ENCODE measurements at regions not wholly inside any gene's neighbourhood (a gene's known extent, or its start where the extent isn't known, plus 50 kb on each side); places are given as distances from the start of the nearest gene placed in this dataset.

- TF ChIP-seq BCL11A (tag by site-specific recombination; IDR thresholded peaks at IDR 0.05; ENCODE audit: low read depth): no peak
- TF ChIP-seq ZNF558 (tag by site-specific recombination; IDR thresholded peaks at IDR 0.05): no peak
- no peak for TF ChIP-seq AEBP2 (tag by site-specific recombination; IDR thresholded peaks at IDR 0.05; ENCODE audit: borderline replicate concordance)
- no peak for TF ChIP-seq ZNF621 (tag by site-specific recombination; IDR thresholded peaks at IDR 0.05)
- no peak for TF ChIP-seq ZNF23 (tag by site-specific recombination; IDR thresholded peaks at IDR 0.05; ENCODE audit: borderline replicate concordance)
- TF ChIP-seq OSR2 (tag by site-specific recombination; IDR thresholded peaks at IDR 0.05): no peak
- TF ChIP-seq ZNF658 (tag by site-specific recombination; IDR thresholded peaks at IDR 0.05): no peak
These were observed 255.8 kb downstream of the SEC14L1 start (continued) for GRCh38 chr17:77396610-77397009.

GRCh38 chr17:77398274-77398673, 257.5 kb downstream of the SEC14L1 start:
- H3K4me3 ChIP-seq (ENCODE audit: low read depth, low read length): no peak overlapping the region
- no peaks in the 10 kb centered on the region for H3K9me3 ChIP-seq (ENCODE audit: control insufficient read depth, insufficient read depth, low read depth, low read length)
- ChIA-PET CTCF (interaction anchor here (0.6 kb wide), 1 partner anchor 32 kb away, joined by 4 read pairs; no protein-coding TSS in a partner anchor), POLR2A (no interaction called here)
- H3K36me3 ChIP-seq (ENCODE audit: control insufficient read depth in 2 of 2, insufficient read depth in 1 of 2, low read length in 2 of 2): peaks cover 0 to 17% of the 10 kb centered on the region in 2 experiments; a peak in 1 of 3 replicates
- H3K4me1 ChIP-seq (ENCODE audit: control insufficient read depth, insufficient read depth, low read length): no peaks in the 10 kb centered on the region
- TF ChIP-seq EGR2 (tag by site-specific recombination; IDR thresholded peaks at IDR 0.05; ENCODE audit: low read depth) (peak; percentile 45; the same call in 1 of the 2 replicates), ZFHX2 (tag by site-specific recombination; conservative IDR thresholded peaks at IDR 0.05) (peak; percentile 39; the same call in 1 of the 2 replicates), ZFP3 (tag by site-specific recombination; IDR thresholded peaks at IDR 0.05; ENCODE audit: low read depth) (no peak), ZNF560 (tag by site-specific recombination; IDR thresholded peaks at IDR 0.05; ENCODE audit: borderline replicate concordance) (no peak), ZNF791 (tag by site-specific recombination; IDR thresholded peaks at IDR 0.05) (no peak), ZNF561 (tag by site-specific recombination; IDR thresholded peaks at IDR 0.05; ENCODE audit: borderline replicate concordance) (no peak), ZNF280D (tag by site-specific recombination; IDR thresholded peaks at IDR 0.05) (no peak), AEBP2 (tag by site-specific recombination; IDR thresholded peaks at IDR 0.05; ENCODE audit: borderline replicate concordance) (no peak), HOXA7 (CRISPR knock-in tag; IDR thresholded peaks at IDR 0.05; ENCODE audit: borderline replicate concordance) (no peak), ZNF223 (tag by site-specific recombination; IDR thresholded peaks at IDR 0.05) (no peak), ZNF701 (tag by site-specific recombination; IDR thresholded peaks at IDR 0.05) (no peak)
- H3K27ac ChIP-seq (ENCODE audit: extremely low read depth, low read depth, low read length): no peak overlapping the region

- H3K36me3 ChIP-seq (ENCODE audit: control insufficient read depth in 2 of 2, insufficient read depth in 1 of 2, low read length in 2 of 2): peaks cover 0 to 22% of the 10 kb centered on the region in 2 experiments; a peak in 1 of 3 replicates
- no peak overlapping the region for H3K27ac ChIP-seq (ENCODE audit: extremely low read depth, low read depth, low read length)
- ChIA-PET CTCF (interaction anchor here (0.9 to 2.7 kb wide), 5 partner anchors 22 to 72 kb away, joined by 3 to 13 read pairs (median 8); no protein-coding TSS in a partner anchor), POLR2A (interaction anchor here (0.6 to 0.8 kb wide), 2 partner anchors 24 to 25 kb away, joined by 3 read pairs; no protein-coding TSS in a partner anchor)
- no peaks in the 10 kb centered on the region for H3K4me1 ChIP-seq (ENCODE audit: control insufficient read depth, insufficient read depth, low read length)
- H3K9me3 ChIP-seq (ENCODE audit: control insufficient read depth, insufficient read depth, low read depth, low read length): no peaks in the 10 kb centered on the region
- H3K4me3 ChIP-seq (ENCODE audit: low read depth, low read length): no peak overlapping the region
- TF ChIP-seq ZNF394 (tag by site-specific recombination; IDR thresholded peaks at IDR 0.05; ENCODE audit: borderline replicate concordance) (no peak), ZNF221 (tag by site-specific recombination; IDR thresholded peaks at IDR 0.05; ENCODE audit: borderline replicate concordance) (no peak), TRIM28 (IDR thresholded peaks at IDR 0.05; ENCODE audit: borderline replicate concordance, low read length) (no peak), ZNF692 (tag by site-specific recombination; IDR thresholded peaks at IDR 0.05) (no peak)
These were observed 258.7 kb downstream of the SEC14L1 start for GRCh38 chr17:77399319-77399957.
